GM12891 (cell line): ENCODE measurements at regions not wholly inside any gene's neighbourhood (a gene's known extent, or its start where the extent isn't known, plus 50 kb on each side); places are given as distances from the start of the nearest gene placed in this dataset.

Experiments
- POLR2A ChIP-seq: IDR thresholded peaks from 2 replicates; pipeline ENCODE4 v1.6.1; 2011; ENCODE audit warnings: low read depth, low read length, control low read depth
- POLR2AphosphoS5 ChIP-seq: IDR thresholded peaks from 2 replicates; pipeline ENCODE4 v1.6.1; 2011; ENCODE audit warnings: low read depth, low read length, control low read depth
- POU2F2 ChIP-seq: IDR thresholded peaks from 2 replicates; pipeline ENCODE4 v1.6.1; 2011; ENCODE audit warnings: low read depth, mild to moderate bottlenecking, control low read depth, low read length, moderate library complexity
- TAF1 ChIP-seq: IDR thresholded peaks from 2 replicates; pipeline ENCODE4 v1.6.1; 2011; ENCODE audit warnings: low read depth, low read length, control low read depth

DNA sequence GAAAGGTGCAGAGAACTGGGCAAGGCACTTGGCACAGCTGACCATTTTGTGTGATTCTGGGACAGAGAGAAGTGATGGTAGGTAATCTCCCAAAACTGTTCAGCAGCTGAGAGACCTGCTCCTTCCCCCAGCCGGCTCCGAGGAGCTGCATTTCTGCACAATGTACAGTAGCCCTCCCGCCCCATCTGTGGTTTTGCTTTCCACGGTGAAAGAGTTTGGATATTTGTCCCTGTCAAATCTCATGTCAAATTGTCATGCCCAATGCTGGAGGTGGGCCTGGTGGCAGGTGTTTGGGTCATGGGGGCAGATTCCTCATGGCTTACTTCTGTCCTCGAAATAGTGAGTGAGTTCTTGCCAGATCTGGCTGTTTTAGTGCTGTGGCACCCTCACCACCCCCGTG lies 90.5 kb upstream of the CD99 start:
- TF ChIP-seq POLR2AphosphoS5: no peak
- TF ChIP-seq POLR2A: no peak
- no peak for TF ChIP-seq POU2F2
- no peak for TF ChIP-seq TAF1
